ENCODE measurements at regions not wholly inside any gene's neighbourhood (a gene's known extent, or its start where the extent isn't known, plus 50 kb on each side); places are given as distances from the start of the nearest gene placed in this dataset.

GRCh38 chr11:29217901-29218300 is 798.9 kb downstream of the KCNA4 start:
- no peak overlapping the region for H3K9ac ChIP-seq
- H3K27ac ChIP-seq (ENCODE audit: low read depth in 2 of 2, low read length in 1 of 2), result no peak overlapping the region
- H3K4me1 ChIP-seq (ENCODE audit: control insufficient read depth in 1 of 2, insufficient read depth in 2 of 2, low read depth in 1 of 2, low read length in 1 of 2), result no peaks in the 10 kb centered on the region
- no peak overlapping the region for H2AFZ ChIP-seq (ENCODE audit: low read depth)
- DNase-seq, result no peak
- H3K36me3 ChIP-seq (replicated peaks in 1 of 2; ENCODE audit: control insufficient read depth in 1 of 2, insufficient read depth in 2 of 2, low read length in 1 of 2), result peaks cover 0 to 3% of the 10 kb centered on the region in 2 experiments
- H3K27me3 ChIP-seq (ENCODE audit: insufficient read depth), result no peaks in the 10 kb centered on the region
- no peak overlapping the region for H3K4me2 ChIP-seq
- no peaks in the 10 kb centered on the region for H3K9me2 ChIP-seq
- CTCF ChIA-PET, result no interaction called here
- TF ChIP-seq RCOR1 (IDR thresholded peaks at IDR 0.05; ENCODE audit: low read length) (no peak), TAF1 (IDR thresholded peaks at IDR 0.05; ENCODE audit: borderline replicate concordance, low read depth, low read length) (no peak), RAD21 (IDR thresholded peaks at IDR 0.05; ENCODE audit: low read length) (no peak), USF2 (IDR thresholded peaks at IDR 0.05; ENCODE audit: borderline replicate concordance, low read depth, low read length) (no peak), CHD2 (IDR thresholded peaks at IDR 0.05; ENCODE audit: low read length, partially characterized antibody) (no peak), GATA2 (CRISPR knock-in tag; IDR thresholded peaks at IDR 0.05) (no peak), IRF3 (IDR thresholded peaks at IDR 0.05; ENCODE audit: low read depth, low read length) (no peak), CTCF (IDR thresholded peaks at IDR 0.05) (no peak), NRF1 (IDR thresholded peaks at IDR 0.05; ENCODE audit: low read depth, low read length) (no peak), FOSL2 (IDR thresholded peaks at IDR 0.05; ENCODE audit: borderline replicate concordance, low read depth) (no peak), ZBTB33 (IDR thresholded peaks at IDR 0.05; ENCODE audit: borderline replicate concordance, low read depth) (no peak), EZH2phosphoT487 (IDR thresholded peaks at IDR 0.05; ENCODE audit: borderline replicate concordance, low read depth) (no peak)
- H4K20me1 ChIP-seq (ENCODE audit: insufficient read depth), result no peaks in the 10 kb centered on the region
- no peak overlapping the region for H3K4me3 ChIP-seq (ENCODE audit: low read depth in 2 of 2, low read length in 1 of 2)
- no peaks in the 10 kb centered on the region for H3F3A ChIP-seq (replicated peaks; ENCODE audit: insufficient read depth)
- POLR2A ChIA-PET, result no interaction called here
- H3K9me3 ChIP-seq, result 0 out of 2 replicates have a peak, but pooled peaks cover 4% of the 10 kb centered on the region
- no peaks in the 10 kb centered on the region for H3K79me2 ChIP-seq (ENCODE audit: insufficient read depth)
